GM12878 (cell line): ENCODE measurements at regions not wholly inside any gene's neighbourhood (a gene's known extent, or its start where the extent isn't known, plus 50 kb on each side); places are given as distances from the start of the nearest gene placed in this dataset.

Source experiments
- CTCF ChIP-seq, 3 experiments: IDR thresholded peaks in 2 of 3; conservative IDR thresholded peaks in 1 of 3; 2 replicates each; pipeline ENCODE4 v1.5.1; 2011; ENCODE audit warnings: low read depth in 3 of 3, low read length in 3 of 3, mild to moderate bottlenecking in 3 of 3, control low read depth in 2 of 3, moderate library complexity in 2 of 3, inconsistent platforms in 1 of 3, mixed read lengths in 1 of 3; ENCODE audit not compliant: control insufficient read depth in 2 of 3, insufficient read depth in 1 of 3; ENCODE audit errors: extremely low read depth in 1 of 3
- JUND ChIP-seq: IDR thresholded peaks from 2 replicates; pipeline ENCODE4 v1.6.1; 2012; ENCODE audit warnings: low read depth, mild to moderate bottlenecking, low read length, improper control_type of control experiment, moderate library complexity
- RBBP5 ChIP-seq: fragments of 200-600 bp; sonication (generic); conservative IDR thresholded peaks from 2 replicates; pipeline ENCODE4 v1.6.1; 2016
- SREBF1 ChIP-seq: IDR thresholded peaks from 2 replicates; pipeline ENCODE4 v1.6.1; 2012; ENCODE audit warnings: mild to moderate bottlenecking, low read length

GRCh38 chr7:68121655-68122054, 1125.0 kb downstream of the TYW1 start:
- TF ChIP-seq CTCF (IDR thresholded peaks at IDR 0.05 in 2 of 3, conservative IDR thresholded peaks at IDR 0.05 in 1 of 3; ENCODE audit: control insufficient read depth in 2 of 3, extremely low read depth in 1 of 3, insufficient read depth in 1 of 3, low read depth in 3 of 3, low read length in 3 of 3), result no peak
- no peak for TF ChIP-seq JUND
- TF ChIP-seq RBBP5, result no peak
- TF ChIP-seq SREBF1, result no peak
